ENCODE measurements at regions not wholly inside any gene's neighbourhood (a gene's known extent, or its start where the extent isn't known, plus 50 kb on each side); places are given as distances from the start of the nearest gene placed in this dataset.
"Not testable (repeated sequence)": the region's sequence is repeated elsewhere in the genome, so short reads cannot be mapped to it uniquely, and the experiment has no call there.

DNA sequence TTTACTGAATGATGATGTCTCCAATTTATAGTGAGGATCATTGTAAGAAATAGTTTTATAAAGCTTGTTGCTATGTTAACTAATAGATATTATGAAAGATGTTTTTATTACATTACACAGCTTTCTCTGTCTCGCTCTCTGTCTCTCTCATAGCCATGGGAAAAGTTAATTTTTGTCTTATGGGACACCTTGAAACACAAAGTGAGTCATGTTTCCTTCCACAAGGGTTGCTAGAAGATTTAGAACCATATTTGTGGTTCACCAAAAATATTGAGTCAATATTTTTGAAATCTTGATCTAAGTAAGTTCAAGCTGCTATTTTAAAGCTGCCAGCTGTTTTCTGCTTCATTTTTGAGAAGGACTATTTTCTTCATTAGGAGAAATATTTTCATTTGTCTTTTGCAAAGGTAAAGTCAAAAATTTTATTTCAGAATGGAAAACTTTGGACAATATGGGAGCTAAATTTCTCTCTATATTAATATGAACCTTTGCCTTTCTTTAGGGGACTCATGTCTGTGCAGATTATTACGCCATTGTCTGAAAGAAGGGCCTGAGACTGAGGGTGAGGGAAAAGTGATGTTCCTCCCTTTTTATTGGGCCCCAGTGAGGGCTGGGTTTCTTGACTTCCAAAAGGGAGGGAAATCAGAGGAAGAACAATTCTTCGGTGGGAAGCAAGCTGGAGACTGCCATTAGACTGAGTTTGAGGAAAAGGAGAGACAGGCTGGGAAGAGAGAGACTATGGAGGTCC is 87.9 kb upstream of the SLC24A2 start:
- Mint-ChIP-seq H3K4me1 (ENCODE audit: unreplicated experiment) (no peaks in the 10 kb centered on the region), H3K9me3 (ENCODE audit: unreplicated experiment) (no peaks in the 10 kb centered on the region), H3K4me3 (ENCODE audit: unreplicated experiment) (no peak overlapping the region), H3K27ac (ENCODE audit: unreplicated experiment) (no peak overlapping the region), H3K27me3 (ENCODE audit: unreplicated experiment) (peaks cover 4% of the 10 kb centered on the region), H3K36me3 (ENCODE audit: unreplicated experiment) (no peaks in the 10 kb centered on the region)
- no peak for DNase-seq (ENCODE audit: extremely low spot score, unreplicated experiment)
- TF ChIP-seq, protein P1, sequence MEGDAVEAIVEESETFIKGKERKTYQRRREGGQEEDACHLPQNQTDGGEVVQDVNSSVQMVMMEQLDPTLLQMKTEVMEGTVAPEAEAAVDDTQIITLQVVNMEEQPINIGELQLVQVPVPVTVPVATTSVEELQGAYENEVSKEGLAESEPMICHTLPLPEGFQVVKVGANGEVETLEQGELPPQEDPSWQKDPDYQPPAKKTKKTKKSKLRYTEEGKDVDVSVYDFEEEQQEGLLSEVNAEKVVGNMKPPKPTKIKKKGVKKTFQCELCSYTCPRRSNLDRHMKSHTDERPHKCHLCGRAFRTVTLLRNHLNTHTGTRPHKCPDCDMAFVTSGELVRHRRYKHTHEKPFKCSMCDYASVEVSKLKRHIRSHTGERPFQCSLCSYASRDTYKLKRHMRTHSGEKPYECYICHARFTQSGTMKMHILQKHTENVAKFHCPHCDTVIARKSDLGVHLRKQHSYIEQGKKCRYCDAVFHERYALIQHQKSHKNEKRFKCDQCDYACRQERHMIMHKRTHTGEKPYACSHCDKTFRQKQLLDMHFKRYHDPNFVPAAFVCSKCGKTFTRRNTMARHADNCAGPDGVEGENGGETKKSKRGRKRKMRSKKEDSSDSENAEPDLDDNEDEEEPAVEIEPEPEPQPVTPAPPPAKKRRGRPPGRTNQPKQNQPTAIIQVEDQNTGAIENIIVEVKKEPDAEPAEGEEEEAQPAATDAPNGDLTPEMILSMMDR (IDR thresholded peaks at IDR 0.05) = no peak

DNA sequence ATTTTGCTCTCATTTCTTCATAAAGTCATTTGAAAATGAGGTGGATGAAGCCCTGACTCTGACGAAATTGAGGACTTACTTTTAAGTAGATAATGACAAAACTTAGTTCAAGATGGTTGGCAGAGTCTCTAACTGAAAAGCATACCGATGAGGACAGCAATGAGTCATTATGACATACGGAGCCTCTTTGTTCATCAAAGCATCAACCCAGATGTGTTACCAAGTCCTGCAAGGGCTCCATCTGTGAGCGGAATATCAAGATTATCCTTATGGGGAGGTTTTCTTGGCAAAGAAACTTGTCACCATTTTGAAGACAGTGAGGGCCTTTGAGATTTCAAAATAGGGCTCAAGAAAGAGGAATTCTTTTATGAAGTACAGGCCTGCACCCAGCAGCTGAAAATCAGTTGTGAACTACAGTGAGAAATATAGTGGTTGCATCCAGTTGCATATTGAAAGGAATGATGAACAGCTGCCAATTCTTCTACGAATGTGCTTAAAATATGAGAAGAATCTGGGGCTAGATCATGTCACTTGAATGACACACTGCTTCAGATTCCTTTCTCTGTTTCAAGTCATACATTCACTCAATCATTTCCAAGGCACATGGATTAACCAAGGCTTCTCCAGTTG is 86.6 kb upstream of the SLC24A2 start:
- Mint-ChIP-seq H3K27ac (ENCODE audit: unreplicated experiment) (no peak overlapping the region), H3K4me3 (ENCODE audit: unreplicated experiment) (no peak overlapping the region), H3K4me1 (ENCODE audit: unreplicated experiment) (no peaks in the 10 kb centered on the region), H3K36me3 (ENCODE audit: unreplicated experiment) (no peaks in the 10 kb centered on the region), H3K9me3 (ENCODE audit: unreplicated experiment) (no peaks in the 10 kb centered on the region), H3K27me3 (ENCODE audit: unreplicated experiment) (peaks cover 4% of the 10 kb centered on the region)
- DNase-seq (ENCODE audit: extremely low spot score, unreplicated experiment) = no peak
- TF ChIP-seq, protein P1 (IDR thresholded peaks at IDR 0.05) = no peak

DNA sequence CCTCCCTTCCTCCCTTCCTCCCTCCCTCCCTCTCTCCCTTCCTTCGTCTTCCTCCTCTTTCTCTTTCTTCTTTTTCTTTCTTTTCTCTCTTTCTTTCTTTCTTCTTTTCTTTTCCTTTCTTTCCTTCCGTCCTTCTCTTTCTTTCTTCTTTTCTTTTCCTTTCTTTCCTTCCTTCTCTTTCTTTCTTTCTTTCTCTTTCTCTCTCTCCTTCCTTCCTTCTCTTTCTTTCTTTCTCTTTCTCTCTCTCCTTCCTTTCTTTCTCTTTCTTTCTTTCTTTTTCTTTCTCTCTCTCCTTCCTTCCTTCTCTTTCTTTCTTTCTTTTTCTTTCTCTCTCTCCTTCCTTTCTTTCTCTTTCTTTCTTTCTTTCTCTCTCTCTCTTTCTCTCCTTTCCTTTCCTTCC is 84.4 kb upstream of the SLC24A2 start:
- DNase-seq (ENCODE audit: extremely low spot score, unreplicated experiment); H3K4me1 Mint-ChIP-seq (ENCODE audit: unreplicated experiment); H3K4me3 Mint-ChIP-seq (ENCODE audit: unreplicated experiment); H3K36me3 Mint-ChIP-seq (ENCODE audit: unreplicated experiment); H3K9me3 Mint-ChIP-seq (ENCODE audit: unreplicated experiment); H3K27me3 Mint-ChIP-seq (ENCODE audit: unreplicated experiment); H3K27ac Mint-ChIP-seq (ENCODE audit: unreplicated experiment): not testable (repeated sequence)

DNA sequence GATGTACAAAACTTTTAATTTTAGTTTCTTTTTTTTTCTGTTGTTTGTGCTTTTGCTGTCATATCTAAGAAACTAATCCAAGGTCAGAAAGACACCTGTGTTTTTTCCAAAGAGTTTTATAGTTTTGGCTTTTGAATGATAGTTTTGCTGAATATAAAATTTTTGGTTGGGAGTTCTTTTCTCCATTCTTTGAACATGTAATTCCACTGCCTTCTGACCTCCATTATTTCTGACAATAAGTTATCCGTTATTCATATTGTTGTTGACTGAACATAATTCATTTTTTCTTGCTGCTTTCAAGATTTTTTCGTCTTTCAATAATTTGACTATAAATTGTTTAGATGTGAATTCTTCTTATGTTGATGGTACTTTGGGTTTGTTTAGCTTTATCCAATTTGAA is 82.2 kb upstream of the SLC24A2 start:
- H3K4me1 Mint-ChIP-seq (ENCODE audit: unreplicated experiment) = no peaks in the 10 kb centered on the region
- no peak for DNase-seq (ENCODE audit: extremely low spot score, unreplicated experiment)
- no peak overlapping the region for H3K4me3 Mint-ChIP-seq (ENCODE audit: unreplicated experiment)
- H3K9me3 Mint-ChIP-seq (ENCODE audit: unreplicated experiment) = no peaks in the 10 kb centered on the region
- TF ChIP-seq, protein P1 (IDR thresholded peaks at IDR 0.05) = no peak
- H3K27me3 Mint-ChIP-seq (ENCODE audit: unreplicated experiment) = peaks cover 5% of the 10 kb centered on the region
- H3K36me3 Mint-ChIP-seq (ENCODE audit: unreplicated experiment) = no peaks in the 10 kb centered on the region
- no peak overlapping the region for H3K27ac Mint-ChIP-seq (ENCODE audit: unreplicated experiment)

DNA sequence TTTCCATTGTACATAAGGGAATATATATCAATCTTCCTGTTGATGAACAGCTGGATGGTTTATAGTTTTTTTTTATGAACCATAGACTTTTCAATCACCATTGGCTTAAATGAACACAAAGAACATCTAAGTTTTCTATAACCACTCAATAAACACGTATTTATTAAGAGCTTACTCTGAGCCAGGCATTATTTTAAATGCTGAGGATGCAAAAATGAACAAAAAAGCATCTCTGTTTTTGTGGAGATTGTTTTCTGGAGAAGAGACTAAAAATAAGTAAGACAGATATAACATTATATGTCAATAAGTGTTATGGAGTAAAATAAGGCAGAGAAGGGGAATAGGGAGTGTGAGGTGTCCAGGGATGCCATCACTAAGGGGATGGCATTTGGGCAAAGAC is 52.1 kb upstream of the SLC24A2 start:
- TF ChIP-seq, protein P1 (IDR thresholded peaks at IDR 0.05) = no peak
- Mint-ChIP-seq H3K36me3 (ENCODE audit: unreplicated experiment) (no peaks in the 10 kb centered on the region), H3K27ac (ENCODE audit: unreplicated experiment) (no peak overlapping the region), H3K4me1 (ENCODE audit: unreplicated experiment) (no peaks in the 10 kb centered on the region), H3K27me3 (ENCODE audit: unreplicated experiment) (peaks cover 2% of the 10 kb centered on the region), H3K4me3 (ENCODE audit: unreplicated experiment) (no peak overlapping the region), H3K9me3 (ENCODE audit: unreplicated experiment) (no peaks in the 10 kb centered on the region)
- DNase-seq (ENCODE audit: extremely low spot score, unreplicated experiment) = no peak
